Suprapubic skin (tissue), 3 donors: ENCODE measurements at regions not wholly inside any gene's neighbourhood (a gene's known extent, or its start where the extent isn't known, plus 50 kb on each side); places are given as distances from the start of the nearest gene placed in this dataset.

Experiments used
- CTCF ChIP-seq, 2 donors: fragments of 200-600 bp in 1 of 2; fragments of 450-650 bp in 1 of 2; sonication (generic) in 1 of 2; IDR thresholded peaks; one replicate each; pipeline ENCODE4 v1.5.1; 2016 to 2019; ENCODE audit warnings: antibody characterized with exemption in 2 of 2, mild to moderate bottlenecking in 1 of 2, moderate library complexity in 1 of 2
- EP300 ChIP-seq: sonication (generic); formaldehyde crosslinking; IDR thresholded peaks from one replicate; pipeline ENCODE4 v1.6.1; 2017; ENCODE audit warnings: antibody characterized with exemption
- POLR2A ChIP-seq, 2 donors: fragments of 450-650 bp; IDR thresholded peaks; one replicate each; pipeline ENCODE4 v1.6.1; 2017; ENCODE audit warnings: antibody characterized with exemption in 2 of 2, mild to moderate bottlenecking in 2 of 2, moderate library complexity in 2 of 2

GRCh38 chr1:81578867-81579266, 221.9 kb upstream of the ADGRL2 start:
- TF ChIP-seq POLR2A (IDR thresholded peaks at IDR 0.05) (no peak), CTCF (IDR thresholded peaks at IDR 0.05) (no peak), EP300 (no peak)
